HG03045 (cell line): ENCODE measurements at regions not wholly inside any gene's neighbourhood (a gene's known extent, or its start where the extent isn't known, plus 50 kb on each side); places are given as distances from the start of the nearest gene placed in this dataset.
"Not testable (repeated sequence)": the region's sequence is repeated elsewhere in the genome, so short reads cannot be mapped to it uniquely, and the experiment has no call there.

Experiments used
- ATAC-seq: cut with Tn5 transposase; IDR thresholded peaks from one replicate; pipeline ENCODE4 v1.9.1; 2021; ENCODE audit warnings: mild to moderate bottlenecking, moderate library complexity; ENCODE audit not compliant: unreplicated experiment

DNA sequence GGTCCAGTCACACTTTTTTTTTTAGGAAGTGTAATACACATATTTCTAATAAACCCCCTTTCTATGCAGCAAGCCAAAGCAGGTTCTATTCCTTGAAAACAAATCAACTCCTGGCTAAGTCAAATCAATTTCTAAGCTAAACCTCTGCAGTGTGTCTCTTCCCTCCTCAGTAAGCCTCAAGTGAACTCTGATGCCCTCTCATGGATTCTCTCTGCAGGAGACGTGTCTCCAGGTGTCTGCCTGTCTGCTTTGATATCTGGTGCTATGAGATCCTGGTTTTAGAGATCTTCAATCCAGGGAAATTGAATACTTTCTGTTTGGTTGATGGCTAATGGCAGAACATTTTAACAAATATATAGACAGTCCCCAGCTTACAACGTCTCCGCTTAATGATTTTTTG lies 791.7 kb downstream of the AACS start:
- ATAC-seq, result no peak

GRCh38 chr12:125860672-125861288 lies 795.5 kb downstream of the AACS start:
- no peak for ATAC-seq

DNA sequence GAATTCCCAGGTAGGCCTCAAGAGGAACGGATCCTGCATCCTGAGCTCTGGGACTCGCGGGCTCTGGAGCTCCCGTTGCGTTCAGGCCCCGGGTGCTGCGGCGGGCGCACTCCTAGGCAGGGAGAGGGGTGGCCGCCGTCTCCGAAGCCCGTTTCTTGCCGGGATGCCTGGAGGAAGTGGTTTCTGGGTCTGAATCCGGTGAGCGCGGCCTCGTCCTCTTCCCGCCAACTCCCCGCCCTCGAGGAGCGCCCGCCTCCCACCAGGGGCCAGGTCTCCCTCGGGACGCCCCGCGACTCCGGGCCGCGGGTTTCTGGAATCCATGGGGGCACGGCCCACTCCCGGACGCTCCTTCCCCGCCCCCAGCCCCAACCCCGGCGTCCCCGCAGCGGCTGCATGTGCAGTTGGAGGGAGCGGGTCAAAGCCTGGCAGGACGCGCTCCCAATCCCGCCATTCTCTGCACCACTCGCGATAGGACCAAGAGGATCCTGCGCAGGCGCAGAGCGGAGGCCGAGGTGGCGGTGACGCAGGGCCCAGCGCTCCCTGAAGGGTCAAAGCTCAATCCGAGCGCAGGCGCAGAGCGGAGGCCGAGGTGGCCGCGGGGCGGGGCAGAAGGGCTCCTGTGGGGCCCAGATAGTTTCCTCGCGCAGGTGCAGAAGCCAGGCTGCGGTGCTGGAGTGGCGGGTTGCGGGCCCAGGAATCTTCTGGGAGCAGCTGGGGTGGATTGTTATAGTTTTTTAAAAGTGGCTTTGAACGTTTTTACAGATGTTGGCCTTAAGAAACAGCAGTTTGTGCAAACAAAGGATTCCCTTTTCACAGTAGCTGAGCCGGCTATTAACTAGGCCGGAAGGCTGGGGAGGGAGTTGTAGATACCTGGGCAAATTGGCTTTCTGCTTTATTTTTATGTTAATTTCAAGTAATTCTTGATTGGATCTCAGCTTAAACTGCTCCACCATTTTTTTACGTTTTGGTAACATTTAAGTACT lies 796.4 kb downstream of the AACS start:
- ATAC-seq, result no peak

DNA sequence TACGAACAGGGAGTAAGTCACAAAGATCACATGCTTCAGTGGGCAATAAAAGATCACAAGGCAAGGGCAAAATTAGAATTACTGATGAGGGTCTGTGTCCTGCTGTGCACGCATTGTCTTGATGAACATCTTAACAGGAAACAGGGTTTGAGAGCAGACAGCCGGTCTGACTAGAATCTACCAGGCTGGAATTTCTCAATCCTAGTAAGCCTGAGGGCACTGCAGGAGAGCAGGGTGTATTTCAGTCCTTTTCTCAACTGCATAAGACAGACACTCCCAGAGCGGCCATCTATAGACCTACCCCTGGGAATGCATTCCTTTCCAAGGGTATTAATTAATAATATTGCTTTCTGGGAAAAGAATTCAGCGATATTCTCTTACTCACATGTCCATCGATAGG lies 800.0 kb downstream of the AACS start:
- ATAC-seq, result not testable (repeated sequence)

- no peak for ATAC-seq
These were observed 806.8 kb downstream of the AACS start for GRCh38 chr12:125871811-125872594.

GRCh38 chr12:125873016-125873415 lies 807.8 kb downstream of the AACS start:
- no peak for ATAC-seq

GRCh38 chr12:125878483-125878882 lies 813.2 kb downstream of the AACS start:
- ATAC-seq, result no peak

DNA sequence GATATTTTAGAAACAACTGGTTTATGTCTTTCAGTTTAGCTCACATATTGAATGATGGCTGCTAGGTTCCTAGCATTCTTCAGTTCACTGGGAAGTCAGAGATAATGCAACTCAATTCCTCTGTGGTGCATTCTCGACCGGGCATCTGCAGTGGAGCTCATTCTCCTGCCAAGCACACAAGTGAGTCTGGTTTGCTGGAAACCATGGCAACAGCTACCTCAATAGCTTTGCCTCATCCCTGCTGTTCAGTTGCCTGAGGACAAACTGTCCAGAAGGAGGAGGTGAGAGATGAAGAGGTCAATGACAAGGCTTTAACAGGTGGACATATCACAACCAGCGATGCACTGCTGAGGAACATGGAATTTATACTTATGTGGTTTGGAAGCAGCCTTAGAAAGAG lies 816.9 kb downstream of the AACS start:
- no peak for ATAC-seq

DNA sequence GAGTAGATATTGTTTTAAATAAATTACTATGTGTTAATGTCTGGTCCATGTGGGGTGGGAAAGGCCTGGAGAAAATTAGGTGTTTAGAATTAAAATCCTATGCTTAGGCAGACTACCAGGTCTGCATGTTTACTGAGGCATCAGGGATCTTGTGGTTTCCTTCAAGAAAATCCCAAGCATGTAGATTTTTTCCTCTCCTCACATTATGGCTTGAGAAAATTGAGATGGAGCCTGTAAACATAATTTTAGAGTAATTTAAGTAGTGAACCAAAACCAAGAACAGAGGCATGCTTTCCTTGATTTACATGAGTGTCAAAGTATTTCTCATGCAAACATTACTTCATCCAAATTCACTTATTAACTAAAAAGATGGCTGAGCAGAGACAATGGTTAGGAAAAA lies 823.7 kb downstream of the AACS start:
- no peak for ATAC-seq

DNA sequence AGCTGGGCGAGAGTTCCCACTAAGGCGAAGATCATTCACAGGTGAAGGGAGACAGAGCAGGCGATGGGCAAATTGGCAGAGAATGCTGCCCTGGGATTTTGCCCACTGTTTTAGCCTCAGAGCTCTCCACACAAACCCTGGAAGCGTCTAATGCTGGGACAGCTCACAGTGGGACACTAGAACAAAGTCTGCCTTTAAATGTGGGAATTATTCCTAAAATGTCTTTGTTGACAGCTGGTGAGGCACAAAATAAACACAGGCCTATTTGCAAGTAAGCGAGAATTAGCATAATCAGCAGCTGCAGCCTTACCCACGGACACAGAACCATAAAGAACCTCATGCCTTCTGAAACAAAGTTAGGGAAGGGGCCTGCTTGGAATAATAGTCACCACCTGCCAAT lies 824.5 kb downstream of the AACS start:
- ATAC-seq, result no peak

DNA sequence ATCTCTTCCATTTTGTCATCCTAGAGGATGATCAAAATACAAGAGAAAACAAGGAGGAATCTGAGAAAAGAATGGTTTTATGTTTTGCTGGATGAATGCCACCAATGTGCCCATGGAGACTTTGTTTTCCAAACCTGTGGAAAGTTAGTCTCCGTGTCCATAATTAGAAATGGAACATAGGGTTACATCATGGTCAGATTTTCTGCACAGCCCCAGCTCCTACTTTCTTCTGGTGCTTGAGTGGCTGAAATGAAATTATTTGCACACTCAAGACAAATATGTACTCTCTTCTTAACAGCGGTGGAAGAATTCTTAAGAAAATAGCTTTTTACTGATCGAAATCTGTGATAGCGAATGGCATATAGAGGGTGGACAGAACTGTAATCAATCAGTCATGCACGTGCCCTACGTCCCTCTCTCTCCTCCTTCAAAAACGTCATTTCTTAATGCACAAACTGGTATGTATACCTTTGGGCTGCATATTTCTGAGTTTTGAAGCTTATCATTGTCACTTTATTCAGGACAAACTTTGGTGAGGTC lies 825.2 kb downstream of the AACS start:
- no peak for ATAC-seq

DNA sequence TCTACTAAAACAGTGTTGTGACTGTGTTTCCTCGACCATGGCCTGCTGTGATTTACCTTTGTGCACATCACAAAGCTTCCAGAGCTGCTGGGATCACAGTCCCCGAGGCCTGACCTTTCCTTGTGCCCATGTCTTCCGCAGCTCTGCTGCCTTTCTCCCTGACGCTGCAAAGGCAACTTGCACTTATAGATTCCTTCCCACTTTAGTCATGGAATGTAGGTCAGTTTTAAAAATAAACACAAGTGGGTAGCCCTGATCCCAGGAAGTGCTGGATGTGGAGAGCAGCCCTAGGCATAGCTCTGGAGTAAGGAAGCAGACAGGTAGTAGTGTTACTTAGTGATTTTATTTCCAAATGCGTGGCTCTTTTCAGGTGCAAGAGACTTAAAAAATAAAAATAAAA lies 825.7 kb downstream of the AACS start:
- no peak for ATAC-seq

GRCh38 chr12:125892276-125892675 lies 827.0 kb downstream of the AACS start:
- ATAC-seq, result no peak

GRCh38 chr12:125902991-125903390 lies 837.8 kb downstream of the AACS start:
- ATAC-seq, result no peak

- no peak for ATAC-seq
These were observed 842.1 kb downstream of the AACS start for GRCh38 chr12:125907351-125907750.

- no peak for ATAC-seq
These were observed 854.7 kb downstream of the AACS start for GRCh38 chr12:125919856-125920470.

DNA sequence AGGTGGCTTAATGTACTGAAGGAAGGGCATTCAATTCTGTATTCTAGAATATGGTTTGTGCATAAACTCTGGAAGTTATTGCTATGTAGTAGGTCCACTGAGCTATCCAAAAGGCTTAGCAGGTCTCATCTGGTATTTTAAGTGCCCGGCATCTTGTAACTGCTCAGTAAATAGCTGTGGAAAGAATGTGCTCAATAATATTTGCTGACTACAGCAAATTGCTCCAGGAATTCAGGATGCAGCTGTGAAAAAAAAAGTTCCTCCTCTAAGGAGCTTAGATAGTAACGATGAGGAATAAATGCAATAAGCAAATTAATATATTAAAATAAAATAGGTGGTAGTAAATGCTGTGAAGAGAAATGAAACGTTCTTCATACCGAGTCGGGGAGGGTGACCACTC lies 857.1 kb downstream of the AACS start:
- ATAC-seq, result no peak

DNA sequence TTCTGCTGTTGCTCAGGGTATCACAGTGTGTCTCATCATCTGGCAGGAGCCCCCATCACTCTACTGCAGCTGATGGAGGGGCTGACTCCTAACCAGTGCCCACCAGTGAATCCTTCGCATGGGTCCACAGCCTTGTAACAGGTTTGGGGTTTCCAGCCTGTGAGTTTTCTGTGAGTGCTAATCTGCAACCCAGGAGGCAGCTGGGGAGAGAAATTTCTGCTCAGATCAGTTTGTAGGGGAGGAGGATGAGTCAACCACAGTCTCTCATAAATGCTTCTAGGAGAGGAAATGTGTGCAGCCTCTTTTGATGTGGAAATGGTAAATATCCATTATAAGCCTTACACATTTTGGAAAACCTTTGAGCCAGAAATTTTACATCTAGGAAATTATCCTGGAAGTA lies 871.3 kb downstream of the AACS start:
- no peak for ATAC-seq

DNA sequence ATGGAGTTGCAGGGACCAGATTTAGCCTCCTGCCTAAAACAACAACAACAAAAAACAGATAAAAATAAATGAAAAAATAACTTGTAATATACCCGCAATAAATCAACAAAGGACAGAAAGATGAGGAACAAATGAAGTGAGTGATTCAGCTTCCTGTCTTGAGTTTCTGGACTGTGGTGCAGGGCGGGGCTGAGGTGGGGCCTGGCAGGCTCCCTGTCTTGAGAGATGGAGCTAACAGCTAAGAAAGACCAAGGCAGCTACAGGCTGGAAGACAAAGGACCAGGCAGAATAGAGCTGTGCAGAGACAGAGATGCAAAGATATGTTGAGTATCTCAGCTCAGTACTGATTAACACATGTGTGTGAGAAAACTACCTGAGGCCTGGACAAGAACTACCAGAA lies 879.2 kb downstream of the AACS start:
- ATAC-seq, result no peak

- no peak for ATAC-seq
These were observed 884.2 kb downstream of the AACS start for GRCh38 chr12:125949471-125949870.

- no peak for ATAC-seq
These were observed 889.1 kb downstream of the AACS start for GRCh38 chr12:125954362-125954761.
